Naive thymus-derived CD4-positive, alpha-beta T cell (primary cell): ENCODE measurements at regions not wholly inside any gene's neighbourhood (a gene's known extent, or its start where the extent isn't known, plus 50 kb on each side); places are given as distances from the start of the nearest gene placed in this dataset.

Experiments
- ATAC-seq: fragments of 150-1000 bp; cut with Tn5 transposase; 2 replicates; pipeline ENCODE4 v1.10.0; 2021; ENCODE audit warnings: mild to moderate bottlenecking, moderate library complexity
- CTCF ChIA-PET: fragments of 350-600 bp; sonication (Branson Sonifier 250); formaldehyde crosslinking; loops from one replicate; lab custom pipeline; 2021; ENCODE audit warnings: antibody characterized with exemption; lab: Charles Lee
- POLR2A ChIA-PET: fragments of 350-600 bp; sonication (Branson Sonifier 250); formaldehyde crosslinking; loops from one replicate; lab custom pipeline; 2021; ENCODE audit warnings: antibody characterized with exemption, inconsistent platforms; lab: Charles Lee
- DNase-seq, 9 donors: peaks; one replicate each; pipeline versions ENCODE4 v3.0.0 to v3.0.0-alpha.2; 2020 to 2022; ENCODE audit warnings: mixed read lengths in 1 of 9
- H3K27ac ChIP-seq: one replicate; pipeline ENCODE4 v1.7.0; 2013; ENCODE audit warnings: mild to moderate bottlenecking, low read depth, low read length, moderate library complexity
- H3K27me3 ChIP-seq, 2 donors: one replicate each; pipeline ENCODE4 v1.7.0; 2013; ENCODE audit warnings: low read length in 2 of 2, mild to moderate bottlenecking in 2 of 2, moderate library complexity in 2 of 2; ENCODE audit not compliant: control insufficient read depth in 2 of 2, insufficient read depth in 2 of 2
- H3K36me3 ChIP-seq, 3 experiments: 1 replicate in 2 of 3; 2 replicates in 1 of 3; pipeline ENCODE4 v1.7.0; 2013; ENCODE audit warnings: low read length in 3 of 3, mild to moderate bottlenecking in 3 of 3, moderate library complexity in 1 of 3; ENCODE audit not compliant: insufficient read depth in 3 of 3, control insufficient read depth in 2 of 3
- H3K4me1 ChIP-seq, 2 donors: one replicate each; pipeline ENCODE4 v1.7.0; 2013; ENCODE audit warnings: low read length in 2 of 2, mild to moderate bottlenecking in 2 of 2, moderate library complexity in 1 of 2; ENCODE audit not compliant: control insufficient read depth in 2 of 2, insufficient read depth in 2 of 2
- H3K4me3 ChIP-seq: 2 replicates; pipeline ENCODE4 v1.7.0; 2013; ENCODE audit warnings: mild to moderate bottlenecking, low read length
- H3K9me3 ChIP-seq, 3 experiments: 1 replicate in 2 of 3; 2 replicates in 1 of 3; pipeline ENCODE4 v1.7.0; 2013; ENCODE audit warnings: low read length in 3 of 3; ENCODE audit not compliant: control insufficient read depth in 2 of 3
- H3K27ac Mint-ChIP-seq, 9 donors: one replicate each; pipeline ENCODE4 v1.8.0; 2020 to 2022; ENCODE audit warnings: mixed read lengths in 9 of 9, mild to moderate bottlenecking in 8 of 9, moderate library complexity in 5 of 9, inconsistent platforms in 2 of 9
- H3K27me3 Mint-ChIP-seq, 5 donors: one replicate each; pipeline ENCODE4 v1.8.0; 2021 to 2022; ENCODE audit warnings: mixed read lengths in 5 of 5, mild to moderate bottlenecking in 1 of 5
- H3K36me3 Mint-ChIP-seq, 5 donors: one replicate each; pipeline ENCODE4 v1.8.0; 2020 to 2022; ENCODE audit warnings: mixed read lengths in 5 of 5, mild to moderate bottlenecking in 3 of 5, inconsistent platforms in 1 of 5
- H3K4me1 Mint-ChIP-seq, 7 donors: one replicate each; pipeline ENCODE4 v1.8.0; 2020 to 2022; ENCODE audit warnings: mixed read lengths in 7 of 7, mild to moderate bottlenecking in 3 of 7, inconsistent platforms in 1 of 7
- H3K4me3 Mint-ChIP-seq, 10 donors: one replicate each; pipeline ENCODE4 v1.8.0; 2020 to 2022; ENCODE audit warnings: mild to moderate bottlenecking in 10 of 10, mixed read lengths in 10 of 10, moderate library complexity in 6 of 10, inconsistent platforms in 2 of 10
- H3K9me3 Mint-ChIP-seq, 11 donors: one replicate each; pipeline ENCODE4 v1.8.0; 2020 to 2022; ENCODE audit warnings: mixed read lengths in 11 of 11, mild to moderate bottlenecking in 4 of 11, inconsistent platforms in 1 of 11, moderate library complexity in 1 of 11
- intact Hi-C, 2 donors: fragments of 100-400 bp; cut with micrococcal nuclease; formaldehyde crosslinking; loops; one replicate each; pipeline ENCODE4 v1.15.1; 2023

DNA sequence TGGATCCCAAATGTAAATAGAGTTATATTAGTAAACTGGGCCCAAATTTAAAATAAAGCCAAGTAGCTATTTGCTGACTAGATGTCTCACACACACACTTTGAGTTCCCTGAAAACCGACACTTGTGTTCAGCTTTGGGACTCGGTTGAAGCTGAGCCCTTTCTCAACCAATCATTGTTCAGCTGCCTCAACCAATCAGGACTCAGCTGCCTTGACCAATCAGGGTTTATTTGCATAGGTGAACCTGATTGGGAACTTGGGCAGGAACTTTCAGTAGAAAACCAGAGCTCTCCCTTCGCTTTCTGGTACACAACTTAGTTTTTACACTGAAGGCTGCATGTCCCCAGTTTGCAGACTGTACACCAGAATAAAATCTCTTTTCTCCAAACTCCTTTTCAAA, 301.7 kb downstream of the FOXA2 start:
- H3K27ac Mint-ChIP-seq, result no peak overlapping the region
- peaks cover 0 to 8% (median 4%) of the 10 kb centered on the region in 11 donors for H3K9me3 Mint-ChIP-seq
- no peak for DNase-seq
- Histone ChIP-seq H3K9me3 (no peaks in the 10 kb centered on the region), H3K4me1 (no peaks in the 10 kb centered on the region), H3K27ac (no peak overlapping the region), H3K4me3 (no peak overlapping the region), H3K36me3 (no peaks in the 10 kb centered on the region), H3K27me3 (no peaks in the 10 kb centered on the region)
- H3K4me3 Mint-ChIP-seq, result no peak overlapping the region
- no peaks in the 10 kb centered on the region for H3K27me3 Mint-ChIP-seq
- ChIA-PET CTCF (no interaction called here), POLR2A (no interaction called here)
- intact Hi-C loops, result no loop called here
- peaks cover 0 to 7% (median 0%) of the 10 kb centered on the region in 5 donors for H3K36me3 Mint-ChIP-seq
- H3K4me1 Mint-ChIP-seq, result no peaks in the 10 kb centered on the region
- no peak for ATAC-seq

GRCh38 chr20:22274330-22274729, 310.0 kb downstream of the FOXA2 start:
- ATAC-seq (no peak), DNase-seq (no peak)
- Histone ChIP-seq H3K4me1 (no peaks in the 10 kb centered on the region), H3K36me3 (no peaks in the 10 kb centered on the region), H3K9me3 (no peaks in the 10 kb centered on the region), H3K27ac (no peak overlapping the region), H3K27me3 (no peaks in the 10 kb centered on the region), H3K4me3 (no peak overlapping the region)
- Mint-ChIP-seq H3K4me3 (no peak overlapping the region), H3K27ac (no peak overlapping the region), H3K4me1 (no peaks in the 10 kb centered on the region), H3K9me3 (peaks cover 5 to 22% (median 11%) of the 10 kb centered on the region in 11 donors), H3K27me3 (peaks cover 0 to 5% (median 0%) of the 10 kb centered on the region in 5 donors), H3K36me3 (peaks cover 0 to 5% (median 0%) of the 10 kb centered on the region in 5 donors)
- ChIA-PET CTCF (no interaction called here), POLR2A (no interaction called here)
- intact Hi-C loops, result no loop called here

DNA sequence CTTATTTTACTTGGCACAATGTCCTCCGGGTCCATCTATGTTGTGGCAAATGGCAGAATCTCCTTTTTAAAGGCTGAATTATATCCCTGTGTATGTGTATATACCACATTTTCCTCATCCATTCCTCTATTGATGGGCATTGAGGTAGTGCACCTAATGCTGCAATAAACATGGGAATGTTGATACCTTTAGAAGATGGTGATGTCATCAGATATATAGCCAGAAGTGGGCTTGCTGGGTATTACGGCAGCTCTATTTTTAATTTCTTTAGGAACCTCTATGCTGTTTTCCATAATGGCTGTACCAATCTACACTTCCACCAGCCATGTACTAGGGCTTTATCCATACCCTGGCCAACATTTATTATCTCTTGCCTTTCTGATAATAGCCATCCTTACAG, 315.7 kb downstream of the FOXA2 start:
- H3K4me1 Mint-ChIP-seq, result no peaks in the 10 kb centered on the region
- no peaks in the 10 kb centered on the region for H3K36me3 ChIP-seq
- no peaks in the 10 kb centered on the region for H3K4me1 ChIP-seq
- no peak overlapping the region for H3K4me3 Mint-ChIP-seq
- ChIA-PET POLR2A (no interaction called here), CTCF (no interaction called here)
- intact Hi-C loops, result no loop called here
- no peak overlapping the region for H3K4me3 ChIP-seq
- H3K9me3 ChIP-seq, result no peaks in the 10 kb centered on the region
- no peak for DNase-seq
- H3K36me3 Mint-ChIP-seq, result peaks cover 0 to 5% (median 0%) of the 10 kb centered on the region in 5 donors
- H3K27ac ChIP-seq, result no peak overlapping the region
- no peak for ATAC-seq
- peaks cover 1 to 12% (median 5%) of the 10 kb centered on the region in 11 donors for H3K9me3 Mint-ChIP-seq
- no peaks in the 10 kb centered on the region for H3K27me3 ChIP-seq
- peaks cover 0 to 5% (median 0%) of the 10 kb centered on the region in 5 donors for H3K27me3 Mint-ChIP-seq
- H3K27ac Mint-ChIP-seq, result no peak overlapping the region

DNA sequence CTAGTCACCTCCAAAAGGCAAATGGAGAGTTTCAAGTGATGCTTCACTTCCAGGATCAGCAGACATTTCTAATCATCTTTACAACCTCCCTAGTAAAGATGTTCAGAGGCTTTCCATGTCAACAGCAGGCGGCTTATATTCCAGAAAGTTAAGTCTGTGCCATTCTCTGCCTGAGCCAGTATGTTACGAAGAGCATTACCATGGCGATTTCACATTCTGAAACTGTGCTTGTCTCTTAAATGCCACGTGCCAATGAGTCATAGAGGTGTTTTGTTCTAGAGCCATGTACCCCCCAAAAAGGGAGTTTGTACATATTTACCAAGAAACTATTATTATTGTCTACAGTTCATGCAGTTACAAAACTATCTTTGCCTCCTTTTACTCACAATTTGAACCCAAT, 319.5 kb downstream of the FOXA2 start:
- ATAC-seq (no peak), DNase-seq (no peak)
- H3K9me3 Mint-ChIP-seq, result peaks cover 0 to 15% (median 3%) of the 10 kb centered on the region in 11 donors
- ChIA-PET CTCF (no interaction called here), POLR2A (no interaction called here)
- intact Hi-C loops, result no loop called here
- Histone ChIP-seq H3K4me3 (no peak overlapping the region), H3K27ac (no peak overlapping the region), H3K36me3 (no peaks in the 10 kb centered on the region), H3K9me3 (no peaks in the 10 kb centered on the region), H3K4me1 (no peaks in the 10 kb centered on the region), H3K27me3 (no peaks in the 10 kb centered on the region)
- no peaks in the 10 kb centered on the region for H3K4me1 Mint-ChIP-seq
- H3K27me3 Mint-ChIP-seq, result peaks cover 0 to 5% (median 0%) of the 10 kb centered on the region in 5 donors
- no peak overlapping the region for H3K27ac Mint-ChIP-seq
- H3K4me3 Mint-ChIP-seq, result no peak overlapping the region
- H3K36me3 Mint-ChIP-seq, result peaks cover 0 to 5% (median 0%) of the 10 kb centered on the region in 5 donors

GRCh38 chr20:22260506-22260905, 323.9 kb downstream of the FOXA2 start:
- H3K36me3 ChIP-seq, result no peaks in the 10 kb centered on the region
- H3K27me3 Mint-ChIP-seq, result no peaks in the 10 kb centered on the region
- intact Hi-C loops, result no loop called here
- H3K36me3 Mint-ChIP-seq, result no peaks in the 10 kb centered on the region
- no peaks in the 10 kb centered on the region for H3K27me3 ChIP-seq
- ChIA-PET CTCF (no interaction called here), POLR2A (no interaction called here)
- no peak for DNase-seq
- H3K9me3 ChIP-seq, result no peaks in the 10 kb centered on the region
- H3K4me1 Mint-ChIP-seq, result no peaks in the 10 kb centered on the region
- H3K4me3 Mint-ChIP-seq, result no peak overlapping the region
- peaks cover 0 to 7% (median 4%) of the 10 kb centered on the region in 11 donors for H3K9me3 Mint-ChIP-seq
- no peak overlapping the region for H3K27ac Mint-ChIP-seq
- no peak overlapping the region for H3K4me3 ChIP-seq
- no peak for ATAC-seq
- H3K4me1 ChIP-seq, result no peaks in the 10 kb centered on the region
- H3K27ac ChIP-seq, result no peak overlapping the region

DNA sequence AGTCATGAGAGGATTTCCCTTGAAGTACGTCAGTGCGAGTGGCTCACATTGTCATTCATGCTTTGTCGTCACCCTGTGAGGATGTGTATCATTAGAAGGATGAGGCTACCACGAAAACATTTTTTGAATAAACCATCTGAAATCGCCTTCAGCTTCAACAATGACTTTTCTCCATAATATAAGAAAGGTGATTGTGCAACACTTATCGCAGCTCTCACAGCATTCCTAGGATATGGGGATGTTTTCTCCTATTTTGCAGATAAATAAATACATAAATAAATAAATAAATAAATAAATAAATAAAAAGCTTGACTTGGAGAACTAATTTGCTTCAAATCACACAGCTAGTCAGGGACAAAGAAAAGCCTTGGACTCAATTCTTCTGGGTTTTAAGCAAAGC, 326.5 kb downstream of the FOXA2 start:
- no peaks in the 10 kb centered on the region for H3K27me3 ChIP-seq
- POLR2A ChIA-PET, result no interaction called here
- no peak overlapping the region for H3K27ac Mint-ChIP-seq
- ATAC-seq, result no peak
- CTCF ChIA-PET, result no interaction called here
- H3K4me3 Mint-ChIP-seq, result no peak overlapping the region
- peaks cover 0 to 17% (median 3%) of the 10 kb centered on the region in 11 donors for H3K9me3 Mint-ChIP-seq
- no peaks in the 10 kb centered on the region for H3K36me3 ChIP-seq
- no peak overlapping the region for H3K27ac ChIP-seq
- no peaks in the 10 kb centered on the region for H3K36me3 Mint-ChIP-seq
- H3K9me3 ChIP-seq, result no peaks in the 10 kb centered on the region
- no peak for DNase-seq
- H3K27me3 Mint-ChIP-seq, result no peaks in the 10 kb centered on the region
- no peaks in the 10 kb centered on the region for H3K4me1 ChIP-seq
- no peak overlapping the region for H3K4me3 ChIP-seq
- no peaks in the 10 kb centered on the region for H3K4me1 Mint-ChIP-seq
- intact Hi-C loops, result no loop called here

DNA sequence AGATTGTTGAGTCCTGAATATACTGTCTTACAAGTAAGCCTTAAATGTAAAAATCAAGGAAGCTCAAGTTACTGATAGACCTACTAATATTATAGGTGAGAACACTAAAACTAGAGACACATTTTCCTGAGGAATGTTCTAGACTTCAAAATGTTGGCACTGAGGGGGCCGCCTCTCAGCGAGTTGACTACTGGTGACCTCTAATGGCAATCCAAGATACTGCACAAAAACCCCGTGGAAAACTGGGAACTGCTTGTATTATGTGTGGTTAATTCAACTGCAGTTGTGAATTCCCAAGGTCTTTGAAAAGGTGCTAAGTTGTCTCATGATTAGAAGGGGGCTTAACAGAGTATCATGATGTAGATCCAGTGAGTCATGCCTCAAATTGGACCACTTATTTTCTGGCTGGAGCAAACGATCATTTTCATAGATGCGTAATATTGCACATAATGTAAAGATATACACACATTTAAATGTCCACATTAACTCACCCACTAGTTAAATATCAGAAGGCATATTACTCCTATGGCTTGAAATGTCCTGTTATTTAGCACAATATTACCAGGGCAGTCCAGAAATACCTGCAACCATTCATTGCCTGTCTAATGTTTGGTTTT, 336.2 kb downstream of the FOXA2 start:
- Mint-ChIP-seq H3K4me3 (no peak overlapping the region), H3K27me3 (peaks cover 0 to 5% (median 0%) of the 10 kb centered on the region in 5 donors), H3K27ac (no peak overlapping the region), H3K36me3 (no peaks in the 10 kb centered on the region), H3K4me1 (no peaks in the 10 kb centered on the region), H3K9me3 (peaks cover 0 to 9% (median 2%) of the 10 kb centered on the region in 11 donors)
- no peak overlapping the region for H3K4me3 ChIP-seq
- ATAC-seq, result no peak
- ChIA-PET POLR2A (no interaction called here), CTCF (no interaction called here)
- no peaks in the 10 kb centered on the region for H3K36me3 ChIP-seq
- H3K9me3 ChIP-seq, result no peaks in the 10 kb centered on the region
- no peaks in the 10 kb centered on the region for H3K27me3 ChIP-seq
- DNase-seq, result no peak
- intact Hi-C loops, result no loop called here
- H3K27ac ChIP-seq, result no peak overlapping the region
- H3K4me1 ChIP-seq, result no peaks in the 10 kb centered on the region
